Lung (tissue), 11 donors: ENCODE measurements at regions not wholly inside any gene's neighbourhood (a gene's known extent, or its start where the extent isn't known, plus 50 kb on each side); places are given as distances from the start of the nearest gene placed in this dataset.

Experiments
- ATAC-seq: fragments of 200-7000 bp; cut with Tn5 transposase; one replicate; pipeline ENCODE4 v1.9.1; 2020; ENCODE audit warnings: moderate number of reproducible peaks; ENCODE audit not compliant: insufficient read depth, low FRiP score
- DNase-seq, 3 donors: peaks; one replicate each; pipeline ENCODE4 v3.0.0-alpha.2; 2013 to 2017
- H3K27ac ChIP-seq, 2 donors: one replicate each; pipeline ENCODE4 v1.5.1; 2013; ENCODE audit warnings: mild to moderate bottlenecking in 2 of 2, moderate library complexity in 2 of 2, control low read depth in 1 of 2, inconsistent platforms in 1 of 2, low read depth in 1 of 2, low read length in 1 of 2
- H3K27me3 ChIP-seq, 3 donors: one replicate each; pipeline ENCODE4 v1.5.1; 2013; ENCODE audit warnings: low read length in 2 of 3; ENCODE audit not compliant: control insufficient read depth in 3 of 3, insufficient read depth in 3 of 3
- H3K36me3 ChIP-seq, 4 donors: one replicate each; pipeline ENCODE4 v1.5.1; 2013; ENCODE audit warnings: low read length in 4 of 4, mild to moderate bottlenecking in 1 of 4, moderate library complexity in 1 of 4; ENCODE audit not compliant: control insufficient read depth in 4 of 4, insufficient read depth in 4 of 4
- H3K4me1 ChIP-seq, 5 donors: one replicate each; pipeline ENCODE4 v1.5.1; 2013; ENCODE audit warnings: low read length in 5 of 5, mild to moderate bottlenecking in 2 of 5, moderate library complexity in 1 of 5; ENCODE audit not compliant: control insufficient read depth in 5 of 5, insufficient read depth in 5 of 5
- H3K4me3 ChIP-seq: one replicate; pipeline ENCODE4 v1.5.1; 2013; ENCODE audit warnings: mild to moderate bottlenecking, control low read depth, moderate library complexity
- H3K9ac ChIP-seq, 2 donors: one replicate each; pipeline ENCODE4 v1.5.1; 2013; ENCODE audit warnings: low read length in 2 of 2, control low read depth in 1 of 2; ENCODE audit not compliant: insufficient read depth in 1 of 2
- H3K9me3 ChIP-seq, 4 donors: one replicate each; pipeline ENCODE4 v1.5.1; 2013; ENCODE audit warnings: low read length in 3 of 4, mild to moderate bottlenecking in 1 of 4, moderate library complexity in 1 of 4; ENCODE audit not compliant: control insufficient read depth in 4 of 4, insufficient read depth in 3 of 4
- WGBS, 2 donors: extraction: QIAGEN DNeasy Blood & Tissue Kit; methylation state at CpG; one replicate each; pipeline ENCODE4 v1.1.7; 2013; 5-methylcytosine and 5-hydroxymethylcytosine counted together
- TF ChIP-seq, protein P1 (sequence below): IDR thresholded peaks from 2 replicates; pipeline ENCODE4 v1.5.1; 2012; ENCODE audit warnings: mild to moderate bottlenecking; ENCODE audit errors: control extremely low read depth, extremely low read depth
- donor health status: control.
- donor health status: control.
- donor health status: Bipolar disorder and iron deficiency.
- donor health status: healthy.
- donor health status: DM: yes; HTN: yes; CAD: no.

DNA sequence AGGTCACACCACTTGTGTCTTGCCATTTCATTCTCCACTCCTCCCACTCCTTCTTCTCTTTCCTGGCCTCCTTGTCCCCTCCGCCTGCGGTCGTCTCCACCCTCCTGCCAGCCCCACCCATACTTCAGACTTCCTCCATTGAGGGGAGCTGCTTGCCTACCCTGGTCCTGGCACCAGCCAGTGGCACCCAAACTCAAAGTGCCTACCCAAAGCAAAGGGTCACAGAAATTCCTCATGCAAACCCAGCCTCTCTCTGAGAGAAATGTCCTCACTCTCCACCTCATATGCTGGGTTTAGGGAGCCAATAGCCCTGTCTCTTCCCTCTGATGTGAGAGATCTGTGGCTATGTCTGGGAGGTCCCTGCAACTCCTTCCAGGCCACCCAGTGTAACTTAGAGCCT, 109.6 kb downstream of the TEX26 start:
- WGBS, 2 donors = 11 to 18% methylated on average over 3 of the region's 3 CpGs
- DNase-seq (no peak), ATAC-seq (no peak)
- Histone ChIP-seq H3K4me1 (peaks cover 2 to 10% (median 3%) of the 10 kb centered on the region in 5 donors), H3K27ac (no peak overlapping the region), H3K36me3 (no peaks in the 10 kb centered on the region), H3K9ac (no peak overlapping the region), H3K27me3 (no peaks in the 10 kb centered on the region), H3K4me3 (no peak overlapping the region), H3K9me3 (no peaks in the 10 kb centered on the region)
- TF ChIP-seq, protein P1, sequence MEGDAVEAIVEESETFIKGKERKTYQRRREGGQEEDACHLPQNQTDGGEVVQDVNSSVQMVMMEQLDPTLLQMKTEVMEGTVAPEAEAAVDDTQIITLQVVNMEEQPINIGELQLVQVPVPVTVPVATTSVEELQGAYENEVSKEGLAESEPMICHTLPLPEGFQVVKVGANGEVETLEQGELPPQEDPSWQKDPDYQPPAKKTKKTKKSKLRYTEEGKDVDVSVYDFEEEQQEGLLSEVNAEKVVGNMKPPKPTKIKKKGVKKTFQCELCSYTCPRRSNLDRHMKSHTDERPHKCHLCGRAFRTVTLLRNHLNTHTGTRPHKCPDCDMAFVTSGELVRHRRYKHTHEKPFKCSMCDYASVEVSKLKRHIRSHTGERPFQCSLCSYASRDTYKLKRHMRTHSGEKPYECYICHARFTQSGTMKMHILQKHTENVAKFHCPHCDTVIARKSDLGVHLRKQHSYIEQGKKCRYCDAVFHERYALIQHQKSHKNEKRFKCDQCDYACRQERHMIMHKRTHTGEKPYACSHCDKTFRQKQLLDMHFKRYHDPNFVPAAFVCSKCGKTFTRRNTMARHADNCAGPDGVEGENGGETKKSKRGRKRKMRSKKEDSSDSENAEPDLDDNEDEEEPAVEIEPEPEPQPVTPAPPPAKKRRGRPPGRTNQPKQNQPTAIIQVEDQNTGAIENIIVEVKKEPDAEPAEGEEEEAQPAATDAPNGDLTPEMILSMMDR = no peak

DNA sequence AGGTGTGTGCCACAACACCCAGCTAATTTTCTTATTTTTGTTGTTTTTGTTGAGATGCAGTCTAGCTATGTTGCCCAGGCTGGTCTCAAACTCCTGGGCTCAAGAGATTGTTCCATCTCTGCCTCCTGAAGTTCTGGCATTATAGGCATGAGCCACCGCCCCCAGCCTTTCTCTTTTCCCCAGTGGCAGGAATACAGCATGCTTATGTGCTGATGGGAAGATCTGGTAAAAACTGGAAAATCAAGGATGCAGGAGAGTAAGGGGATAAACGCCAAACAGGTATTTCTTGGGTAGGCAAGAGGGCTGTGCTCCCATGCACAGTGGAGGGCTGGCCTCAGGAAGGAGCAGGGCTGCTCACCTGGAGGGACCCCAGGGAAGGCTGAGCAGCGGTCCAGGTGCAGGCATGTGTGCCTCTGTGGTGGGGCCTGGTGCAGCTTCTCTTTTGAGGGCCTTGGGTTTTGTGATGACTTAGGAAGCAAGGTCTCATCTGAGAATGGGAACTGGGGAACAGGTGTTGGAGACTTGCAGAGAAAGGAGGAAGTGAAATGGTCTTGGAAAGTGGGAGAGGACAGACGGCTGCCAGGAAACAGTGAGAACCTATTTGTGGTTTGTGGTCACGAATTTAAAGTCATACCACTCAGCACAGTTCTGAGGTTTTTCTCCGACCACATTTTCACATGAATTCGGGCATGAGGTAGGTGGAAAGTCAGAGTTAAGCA, 106.5 kb downstream of the TEX26 start:
- 36 to 58% methylated on average over 7 of the region's 7 CpGs for WGBS, 2 donors
- H3K36me3 ChIP-seq = no peaks in the 10 kb centered on the region
- H3K9me3 ChIP-seq = no peaks in the 10 kb centered on the region
- TF ChIP-seq, protein P1 = no peak
- H3K27ac ChIP-seq = no peak overlapping the region
- H3K9ac ChIP-seq = no peak overlapping the region
- H3K4me1 ChIP-seq = peaks cover 0 to 26% (median 0%) of the 10 kb centered on the region in 5 donors
- no peaks in the 10 kb centered on the region for H3K27me3 ChIP-seq
- ATAC-seq = no peak
- DNase-seq = no peak
- no peak overlapping the region for H3K4me3 ChIP-seq

DNA sequence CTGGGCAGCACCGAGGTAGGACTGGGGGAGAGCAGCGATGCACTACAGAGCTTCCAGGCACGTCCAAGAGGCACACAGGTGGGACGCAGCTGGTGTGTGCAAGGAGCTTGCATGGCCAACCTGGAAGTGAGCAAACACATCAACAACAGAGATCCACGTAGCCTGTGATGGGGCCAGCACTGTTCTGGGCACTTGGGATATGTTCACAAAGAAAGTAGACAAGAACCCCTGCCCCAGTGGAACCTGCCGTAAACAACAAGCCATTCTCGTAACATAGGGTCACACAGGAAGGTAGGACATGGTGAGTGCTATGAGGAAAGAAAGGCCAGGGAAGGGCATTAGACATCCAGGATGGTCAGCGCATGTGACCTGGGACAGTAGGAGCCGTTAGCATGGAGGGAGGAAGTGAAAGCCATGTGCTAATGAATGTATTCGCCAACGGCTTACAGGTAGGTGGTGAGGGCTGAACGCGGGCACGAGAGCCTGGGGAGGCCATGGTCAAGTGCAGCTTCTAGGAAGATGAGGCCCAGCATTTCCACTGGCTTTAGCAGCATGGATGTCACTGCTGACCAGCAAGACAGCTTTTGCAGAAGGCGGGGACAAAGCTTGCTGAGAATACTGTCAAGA, 105.5 kb downstream of the TEX26 start:
- DNase-seq (no peak), ATAC-seq (no peak)
- no peaks in the 10 kb centered on the region for H3K36me3 ChIP-seq
- no peak overlapping the region for H3K4me3 ChIP-seq
- no peaks in the 10 kb centered on the region for H3K27me3 ChIP-seq
- 79 to 87% methylated on average over 15 of the region's 15 CpGs for WGBS, 2 donors
- H3K9me3 ChIP-seq = no peaks in the 10 kb centered on the region
- H3K27ac ChIP-seq = no peak overlapping the region
- TF ChIP-seq, protein P1 = no peak
- H3K4me1 ChIP-seq = peaks cover 0 to 26% (median 0%) of the 10 kb centered on the region in 5 donors
- H3K9ac ChIP-seq = no peak overlapping the region
